ENCODE measurements at regions not wholly inside any gene's neighbourhood (a gene's known extent, or its start where the extent isn't known, plus 50 kb on each side); places are given as distances from the start of the nearest gene placed in this dataset.
"Not testable (repeated sequence)": the region's sequence is repeated elsewhere in the genome, so short reads cannot be mapped to it uniquely, and the experiment has no call there.

- TF ChIP-seq TAF1 (IDR thresholded peaks at IDR 0.05; ENCODE audit: borderline replicate concordance, low read depth, low read length); POLR2AphosphoS5 (IDR thresholded peaks at IDR 0.05; ENCODE audit: low read depth, low read length); POLR2A (IDR thresholded peaks at IDR 0.05; ENCODE audit: low read depth, low read length): not testable (repeated sequence)
Measured at GRCh38 chr4:189721016-189721993, 219.4 kb upstream of the FRG1 start.

All from GM12892 (cell line).